ENCODE measurements at regions not wholly inside any gene's neighbourhood (a gene's known extent, or its start where the extent isn't known, plus 50 kb on each side); places are given as distances from the start of the nearest gene placed in this dataset.

DNA sequence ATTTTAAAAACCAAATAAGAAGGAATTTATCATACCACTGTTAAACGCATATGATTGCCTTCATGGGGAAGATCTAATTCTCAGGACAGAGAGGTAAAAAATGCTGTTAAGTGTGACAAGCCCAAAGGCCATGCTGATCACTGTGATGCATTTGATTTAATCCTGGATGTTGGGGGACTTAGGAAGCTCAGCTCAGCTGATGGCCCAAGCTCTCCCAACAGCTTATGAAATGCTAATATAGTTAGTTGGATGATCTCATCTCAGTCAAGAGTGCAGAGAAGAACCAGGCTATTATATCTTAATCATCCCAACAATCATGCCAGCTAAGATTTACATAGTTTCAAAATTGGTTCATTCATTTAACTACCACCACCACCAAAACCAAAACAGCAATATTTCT, 340.0 kb downstream of the IL20RB start:
- H3K27ac ChIP-seq = no peak overlapping the region
- WGBS, 4 donors = 71 to 80% (median 76%) methylated on average over 1 of the region's 1 CpG
- no peak for DNase-seq
- no peaks in the 10 kb centered on the region for H3K27me3 ChIP-seq
- H3K36me3 ChIP-seq (replicated peaks in 1 of 2) = no peaks in the 10 kb centered on the region
- intact Hi-C loops (cut with DNase I) = no loop called here
- TF ChIP-seq CTCF (IDR thresholded peaks at IDR 0.05) (no peak), POLR2A (IDR thresholded peaks at IDR 0.05) (no peak)
- H3K4me3 ChIP-seq = no peak overlapping the region
- H3K9me3 ChIP-seq (replicated peaks in 1 of 3) = no peaks in the 10 kb centered on the region
- no peaks in the 10 kb centered on the region for H3K4me1 ChIP-seq (replicated peaks in 1 of 2)

- Histone ChIP-seq H3K27ac (no peak overlapping the region), H3K4me3 (no peak overlapping the region), H3K4me1 (replicated peaks in 1 of 2) (no peaks in the 10 kb centered on the region), H3K36me3 (replicated peaks in 1 of 2) (no peaks in the 10 kb centered on the region), H3K9me3 (replicated peaks in 1 of 3) (no peaks in the 10 kb centered on the region), H3K27me3 (no peaks in the 10 kb centered on the region)
- TF ChIP-seq POLR2A (IDR thresholded peaks at IDR 0.05) = no peak
- TF ChIP-seq CTCF (IDR thresholded peaks at IDR 0.05) = no peak
- WGBS, 4 donors = 70 to 85% (median 72%) methylated on average over 2 of the region's 2 CpGs
- no peak for DNase-seq
- intact Hi-C loops (cut with DNase I) = no loop called here
These were observed 342.9 kb downstream of the IL20RB start for GRCh38 chr3:137300703-137301102.

DNA sequence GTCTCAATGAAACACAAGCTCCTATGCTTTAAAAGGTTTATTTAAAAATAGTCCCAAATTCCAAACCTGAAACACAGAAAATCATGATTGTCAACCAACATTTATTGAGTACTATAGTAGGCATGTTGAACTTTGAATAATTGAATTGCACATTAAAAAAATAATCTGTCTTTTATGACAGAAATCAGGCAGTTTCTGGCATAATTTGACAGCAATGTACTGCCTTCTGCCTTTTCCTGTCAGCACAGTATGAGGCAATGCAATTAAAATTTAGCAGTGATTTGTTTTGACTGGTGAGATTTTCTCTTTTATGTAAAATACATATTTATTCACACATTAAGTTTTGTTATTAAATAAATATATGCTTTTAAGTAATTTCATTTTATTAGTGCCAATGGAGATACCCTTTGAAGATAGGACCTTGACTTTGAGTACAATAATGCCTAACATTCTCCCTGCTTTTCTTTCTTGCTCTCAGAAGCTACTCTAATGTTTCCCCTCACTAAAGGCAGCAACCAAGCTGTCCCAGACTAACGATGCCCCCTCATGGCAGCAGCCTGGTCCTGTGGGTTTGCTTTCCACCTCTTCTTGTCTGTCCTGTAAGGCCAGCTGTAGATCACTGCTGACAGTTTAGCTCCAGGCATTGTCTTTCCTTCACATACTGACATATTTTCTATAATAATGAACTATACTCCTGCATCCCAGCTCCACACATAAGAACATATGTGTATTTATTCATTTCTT, 346.7 kb downstream of the IL20RB start:
- intact Hi-C loops (cut with DNase I) = no loop called here
- DNase-seq = no peak
- no peak for TF ChIP-seq POLR2A (IDR thresholded peaks at IDR 0.05)
- no peak for TF ChIP-seq CTCF (IDR thresholded peaks at IDR 0.05)
- 36 to 61% (median 39%) methylated on average over 1 of the region's 1 CpG for WGBS, 4 donors
- Histone ChIP-seq H3K36me3 (replicated peaks in 1 of 2) (no peaks in the 10 kb centered on the region), H3K27me3 (no peaks in the 10 kb centered on the region), H3K9me3 (replicated peaks in 1 of 3) (no peaks in the 10 kb centered on the region), H3K4me3 (no peak overlapping the region), H3K27ac (no peak overlapping the region), H3K4me1 (replicated peaks in 1 of 2) (no peaks in the 10 kb centered on the region)

DNA sequence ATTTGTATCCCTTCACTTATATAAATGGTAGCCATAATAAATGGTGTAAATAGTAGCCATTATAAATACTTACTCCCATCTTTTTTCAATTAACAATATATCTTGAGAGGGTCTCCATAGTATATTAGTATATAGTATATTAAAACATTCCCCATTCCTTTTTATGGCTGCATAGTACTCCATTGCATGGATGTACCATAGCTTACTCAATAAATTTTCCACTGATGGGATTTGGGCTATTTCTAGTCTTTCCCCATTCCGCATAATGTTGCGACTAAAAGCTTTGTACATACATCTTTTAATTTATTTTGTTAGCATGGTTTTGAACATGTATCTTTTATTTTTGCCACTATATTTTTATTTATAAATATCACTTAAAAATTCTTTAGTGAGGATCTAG, 366.3 kb downstream of the IL20RB start:
- Histone ChIP-seq H3K4me3 (no peak overlapping the region), H3K36me3 (replicated peaks in 1 of 2) (no peaks in the 10 kb centered on the region), H3K27ac (no peak overlapping the region), H3K4me1 (replicated peaks in 1 of 2) (no peaks in the 10 kb centered on the region), H3K9me3 (replicated peaks in 1 of 3) (no peaks in the 10 kb centered on the region), H3K27me3 (no peaks in the 10 kb centered on the region)
- no peak for DNase-seq
- TF ChIP-seq CTCF (IDR thresholded peaks at IDR 0.05) (no peak), POLR2A (IDR thresholded peaks at IDR 0.05) (no peak)
- WGBS, 4 donors = 79 to 97% (median 91%) methylated on average over 2 of the region's 2 CpGs
- intact Hi-C loops (cut with DNase I) = no loop called here
